ENCODE measurements at regions not wholly inside any gene's neighbourhood (a gene's known extent, or its start where the extent isn't known, plus 50 kb on each side); places are given as distances from the start of the nearest gene placed in this dataset.

DNA sequence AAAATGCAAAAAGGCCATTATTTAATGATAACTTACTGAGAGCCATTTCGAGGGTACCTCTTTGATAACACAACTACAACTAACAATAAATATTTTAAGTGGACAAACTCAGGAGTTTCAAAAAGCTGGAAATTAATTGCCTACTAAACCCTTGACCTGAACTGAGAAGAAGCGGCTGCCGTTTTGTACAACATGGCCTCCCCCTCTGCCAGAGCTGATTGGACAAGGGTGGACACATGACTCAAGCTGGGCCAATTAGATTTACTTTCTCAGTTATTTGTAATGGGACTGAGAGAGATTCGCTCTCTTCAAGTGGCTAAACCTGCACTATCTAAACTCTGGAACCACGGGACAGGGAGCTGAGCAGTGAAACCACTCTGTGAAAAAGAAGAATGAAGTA, 135.9 kb upstream of the SERPINE2 start:
- H3K9me3 ChIP-seq (ENCODE audit: control insufficient read depth, insufficient read depth, low read depth, low read length), result no peaks in the 10 kb centered on the region
- H3K36me3 ChIP-seq (ENCODE audit: control insufficient read depth, insufficient read depth, low read length), result no peaks in the 10 kb centered on the region
- H4K20me1 ChIP-seq (ENCODE audit: control insufficient read depth, extremely low read depth, insufficient read depth, low read length), result no peaks in the 10 kb centered on the region
- no peak overlapping the region for H3K27ac ChIP-seq (ENCODE audit: insufficient read depth, low read length)
- DNase-seq (ENCODE audit: low read depth in 2 of 2), result no peak
- H3K27me3 ChIP-seq (ENCODE audit: control insufficient read depth, insufficient read depth, low read length), result no peaks in the 10 kb centered on the region
- TF ChIP-seq EZH2 (IDR thresholded peaks at IDR 0.05; ENCODE audit: low read length, missing control alignments), result no peak
- TF ChIP-seq, protein P1, sequence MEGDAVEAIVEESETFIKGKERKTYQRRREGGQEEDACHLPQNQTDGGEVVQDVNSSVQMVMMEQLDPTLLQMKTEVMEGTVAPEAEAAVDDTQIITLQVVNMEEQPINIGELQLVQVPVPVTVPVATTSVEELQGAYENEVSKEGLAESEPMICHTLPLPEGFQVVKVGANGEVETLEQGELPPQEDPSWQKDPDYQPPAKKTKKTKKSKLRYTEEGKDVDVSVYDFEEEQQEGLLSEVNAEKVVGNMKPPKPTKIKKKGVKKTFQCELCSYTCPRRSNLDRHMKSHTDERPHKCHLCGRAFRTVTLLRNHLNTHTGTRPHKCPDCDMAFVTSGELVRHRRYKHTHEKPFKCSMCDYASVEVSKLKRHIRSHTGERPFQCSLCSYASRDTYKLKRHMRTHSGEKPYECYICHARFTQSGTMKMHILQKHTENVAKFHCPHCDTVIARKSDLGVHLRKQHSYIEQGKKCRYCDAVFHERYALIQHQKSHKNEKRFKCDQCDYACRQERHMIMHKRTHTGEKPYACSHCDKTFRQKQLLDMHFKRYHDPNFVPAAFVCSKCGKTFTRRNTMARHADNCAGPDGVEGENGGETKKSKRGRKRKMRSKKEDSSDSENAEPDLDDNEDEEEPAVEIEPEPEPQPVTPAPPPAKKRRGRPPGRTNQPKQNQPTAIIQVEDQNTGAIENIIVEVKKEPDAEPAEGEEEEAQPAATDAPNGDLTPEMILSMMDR (conservative IDR thresholded peaks at IDR 0.05 in 1 of 2, IDR thresholded peaks at IDR 0.05 in 1 of 2; ENCODE audit: low read depth in 1 of 2, low read length in 2 of 2), result no peak
- H3K4me1 ChIP-seq (ENCODE audit: control insufficient read depth, extremely low read depth, insufficient read depth, low read length), result no peaks in the 10 kb centered on the region
- no peak overlapping the region for H3K9ac ChIP-seq (ENCODE audit: insufficient read depth, low read length)
- no peaks in the 10 kb centered on the region for H3K79me2 ChIP-seq (ENCODE audit: control insufficient read depth, insufficient read depth, low read length)
- H3K4me2 ChIP-seq (ENCODE audit: extremely low read depth, insufficient read depth, low read length), result no peak overlapping the region
- no peak overlapping the region for H2AFZ ChIP-seq (ENCODE audit: low read length)
- no peak overlapping the region for H3K4me3 ChIP-seq (replicated peaks in 1 of 4; ENCODE audit: control extremely low read depth in 1 of 4, insufficient read depth in 1 of 4, low read depth in 3 of 4, low read length in 4 of 4)

DNA sequence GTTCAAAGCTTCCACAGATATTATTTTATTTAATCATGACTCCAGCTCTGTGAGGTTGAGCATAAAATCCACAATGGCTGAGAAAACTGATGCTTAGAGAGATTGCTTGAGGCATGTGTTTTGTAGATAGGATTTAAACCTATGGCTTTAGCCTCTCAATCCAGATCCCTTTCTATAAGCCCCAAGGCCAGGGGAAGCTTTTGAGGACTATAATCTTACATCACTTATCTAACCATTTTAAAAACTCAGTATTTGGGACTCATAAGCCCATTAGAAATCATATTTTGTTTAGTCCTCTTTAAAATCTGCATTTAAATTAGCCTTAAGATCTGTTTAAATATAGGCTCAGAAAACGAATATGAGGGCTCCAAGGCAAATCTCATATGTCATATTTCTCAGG, 135.4 kb upstream of the SERPINE2 start:
- no peak overlapping the region for H3K4me2 ChIP-seq (ENCODE audit: extremely low read depth, insufficient read depth, low read length)
- H3K27ac ChIP-seq (ENCODE audit: insufficient read depth, low read length), result no peak overlapping the region
- H2AFZ ChIP-seq (ENCODE audit: low read length), result no peak overlapping the region
- no peak for TF ChIP-seq EZH2 (IDR thresholded peaks at IDR 0.05; ENCODE audit: low read length, missing control alignments)
- TF ChIP-seq, protein P1 (conservative IDR thresholded peaks at IDR 0.05 in 1 of 2, IDR thresholded peaks at IDR 0.05 in 1 of 2; ENCODE audit: low read depth in 1 of 2, low read length in 2 of 2), result no peak
- H3K79me2 ChIP-seq (ENCODE audit: control insufficient read depth, insufficient read depth, low read length), result no peaks in the 10 kb centered on the region
- no peaks in the 10 kb centered on the region for H4K20me1 ChIP-seq (ENCODE audit: control insufficient read depth, extremely low read depth, insufficient read depth, low read length)
- H3K4me3 ChIP-seq (replicated peaks in 1 of 4; ENCODE audit: control extremely low read depth in 1 of 4, insufficient read depth in 1 of 4, low read depth in 3 of 4, low read length in 4 of 4), result no peak overlapping the region
- H3K9ac ChIP-seq (ENCODE audit: insufficient read depth, low read length), result no peak overlapping the region
- DNase-seq (ENCODE audit: low read depth in 2 of 2), result no peak
- no peaks in the 10 kb centered on the region for H3K9me3 ChIP-seq (ENCODE audit: control insufficient read depth, insufficient read depth, low read depth, low read length)
- H3K27me3 ChIP-seq (ENCODE audit: control insufficient read depth, insufficient read depth, low read length), result no peaks in the 10 kb centered on the region
- no peaks in the 10 kb centered on the region for H3K4me1 ChIP-seq (ENCODE audit: control insufficient read depth, extremely low read depth, insufficient read depth, low read length)
- H3K36me3 ChIP-seq (ENCODE audit: control insufficient read depth, insufficient read depth, low read length), result no peaks in the 10 kb centered on the region

DNA sequence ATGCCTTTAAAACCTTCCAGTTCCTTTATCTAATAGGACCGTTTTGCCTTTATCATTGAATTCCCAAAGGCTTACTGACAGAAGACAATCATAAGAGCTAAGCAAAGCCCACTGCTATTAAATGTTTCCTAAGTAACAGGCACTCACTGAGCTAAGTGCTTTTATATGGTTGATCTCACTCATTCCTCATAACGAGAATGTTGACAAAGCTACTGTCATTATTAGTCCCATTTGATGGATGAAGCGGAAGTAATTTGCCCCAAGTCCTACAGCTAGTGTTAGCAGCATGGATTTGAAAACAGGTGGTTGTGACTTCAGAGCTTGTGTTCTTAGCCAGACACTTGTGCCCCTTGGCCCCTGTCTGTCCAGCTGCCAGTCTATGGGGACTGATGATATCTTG, 134.8 kb upstream of the SERPINE2 start:
- H3K9ac ChIP-seq (ENCODE audit: insufficient read depth, low read length), result no peak overlapping the region
- no peak for DNase-seq (ENCODE audit: low read depth in 2 of 2)
- H3K4me2 ChIP-seq (ENCODE audit: extremely low read depth, insufficient read depth, low read length), result no peak overlapping the region

More for the DNA sequence above, 134.8 kb upstream of the SERPINE2 start:
- Histone ChIP-seq H3K36me3 (ENCODE audit: control insufficient read depth, insufficient read depth, low read length) (no peaks in the 10 kb centered on the region), H4K20me1 (ENCODE audit: control insufficient read depth, extremely low read depth, insufficient read depth, low read length) (no peaks in the 10 kb centered on the region), H3K27me3 (ENCODE audit: control insufficient read depth, insufficient read depth, low read length) (no peaks in the 10 kb centered on the region), H2AFZ (ENCODE audit: low read length) (no peak overlapping the region), H3K27ac (ENCODE audit: insufficient read depth, low read length) (no peak overlapping the region), H3K4me3 (replicated peaks in 1 of 4; ENCODE audit: control extremely low read depth in 1 of 4, insufficient read depth in 1 of 4, low read depth in 3 of 4, low read length in 4 of 4) (no peak overlapping the region), H3K9me3 (ENCODE audit: control insufficient read depth, insufficient read depth, low read depth, low read length) (no peaks in the 10 kb centered on the region), H3K79me2 (ENCODE audit: control insufficient read depth, insufficient read depth, low read length) (no peaks in the 10 kb centered on the region), H3K4me1 (ENCODE audit: control insufficient read depth, extremely low read depth, insufficient read depth, low read length) (no peaks in the 10 kb centered on the region)
- no peak for TF ChIP-seq EZH2 (IDR thresholded peaks at IDR 0.05; ENCODE audit: low read length, missing control alignments)
- TF ChIP-seq, protein P1 (conservative IDR thresholded peaks at IDR 0.05 in 1 of 2, IDR thresholded peaks at IDR 0.05 in 1 of 2; ENCODE audit: low read depth in 1 of 2, low read length in 2 of 2), result no peak

Measured in fibroblast of lung (primary cell).